Fibroblast of skin of left quadriceps (primary cell): ENCODE measurements at regions not wholly inside any gene's neighbourhood (a gene's known extent, or its start where the extent isn't known, plus 50 kb on each side); places are given as distances from the start of the nearest gene placed in this dataset.
A peak's percentile ranks its signal among the peaks of the same experiment; 100 is the strongest.
"Not testable (repeated sequence)": the region's sequence is repeated elsewhere in the genome, so short reads cannot be mapped to it uniquely, and the experiment has no call there.

Experiments used
- DNase-seq, 2 experiments: peaks; one replicate each; pipeline ENCODE4 v3.0.0-alpha.2; 2013; ENCODE audit warnings: low read depth in 2 of 2

DNA sequence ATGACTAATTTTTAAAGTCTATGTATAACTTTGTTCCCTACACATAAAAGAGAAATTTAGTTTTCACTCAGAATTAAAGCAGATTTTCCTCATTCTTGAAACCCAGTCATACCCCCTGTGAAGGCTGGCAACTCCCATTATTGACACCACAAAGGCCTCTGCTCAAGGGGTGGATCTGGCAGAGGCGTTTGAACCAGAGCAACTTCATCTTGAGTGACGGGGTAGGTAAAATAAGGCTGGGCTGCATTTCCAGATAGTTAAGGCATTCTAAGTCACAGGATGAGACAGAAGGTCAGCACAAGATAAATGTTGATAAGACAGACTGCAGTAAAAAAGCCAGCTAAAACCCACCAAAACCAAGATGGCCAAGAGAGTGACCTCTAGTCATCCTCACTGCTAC, 177.2 kb upstream of the OR13F1 start:
- no peak for DNase-seq

GRCh38 chr9:104329245-104329644, 174.8 kb upstream of the OR13F1 start:
- DNase-seq, result no peak

- DNase-seq, result no peak
Observed at GRCh38 chr9:104330841-104331240, 173.2 kb upstream of the OR13F1 start.

- no peak for DNase-seq
Observed at GRCh38 chr9:104334549-104334948, 169.5 kb upstream of the OR13F1 start.

DNA sequence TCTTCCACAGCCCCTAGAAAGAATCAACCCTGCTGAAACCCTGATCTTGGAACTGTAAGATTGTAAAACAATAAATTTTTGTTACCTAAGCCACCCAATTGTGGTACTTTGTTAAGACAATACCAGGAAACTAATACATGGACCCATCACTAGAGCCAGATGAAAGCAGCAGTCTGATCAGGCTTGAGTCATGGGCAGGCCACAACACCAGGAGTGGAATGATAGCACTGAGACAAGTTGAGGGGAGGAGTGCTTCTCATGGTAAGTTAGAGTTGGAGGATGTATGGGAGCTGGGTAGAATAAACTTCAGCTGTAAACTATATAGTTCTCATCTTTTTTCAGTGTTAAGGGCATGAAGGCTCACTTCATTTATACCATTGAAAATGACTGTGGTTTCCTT, 164.4 kb upstream of the OR13F1 start:
- DNase-seq, result no peak

GRCh38 chr9:104342552-104342951, 161.5 kb upstream of the OR13F1 start:
- DNase-seq, result no peak

- no peak for DNase-seq
Observed at GRCh38 chr9:104345061-104345460, 159.0 kb upstream of the OR13F1 start.

DNA sequence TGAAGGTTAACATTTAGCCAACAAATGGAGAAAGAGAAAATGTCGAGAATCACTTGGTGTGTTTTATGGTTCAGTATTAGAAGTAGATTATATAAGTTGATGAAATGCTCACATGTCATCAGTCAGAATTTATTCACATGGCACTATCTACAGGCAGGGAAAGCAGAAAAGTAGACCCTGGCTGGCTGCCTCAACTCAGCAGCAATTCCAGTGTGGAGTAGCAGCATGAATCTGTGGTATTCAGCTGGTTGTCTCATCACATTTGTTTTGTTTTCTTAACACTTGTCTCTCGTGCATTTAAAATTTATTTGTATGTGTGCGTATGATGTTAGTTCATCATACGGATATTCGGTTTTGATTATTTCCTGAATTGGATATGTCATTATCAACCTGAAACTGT, 153.5 kb upstream of the OR13F1 start:
- DNase-seq, result no peak

- DNase-seq, result no peak
Observed at GRCh38 chr9:104351726-104352125, 152.3 kb upstream of the OR13F1 start.

GRCh38 chr9:104361207-104361606, 142.9 kb upstream of the OR13F1 start:
- DNase-seq, result no peak

- no peak for DNase-seq
Observed at GRCh38 chr9:104362912-104363472, 141.1 kb upstream of the OR13F1 start.

GRCh38 chr9:104367507-104367906, 136.6 kb upstream of the OR13F1 start:
- no peak for DNase-seq

- DNase-seq, result not testable (repeated sequence)
Observed at GRCh38 chr9:104368318-104368717, 135.7 kb upstream of the OR13F1 start.

DNA sequence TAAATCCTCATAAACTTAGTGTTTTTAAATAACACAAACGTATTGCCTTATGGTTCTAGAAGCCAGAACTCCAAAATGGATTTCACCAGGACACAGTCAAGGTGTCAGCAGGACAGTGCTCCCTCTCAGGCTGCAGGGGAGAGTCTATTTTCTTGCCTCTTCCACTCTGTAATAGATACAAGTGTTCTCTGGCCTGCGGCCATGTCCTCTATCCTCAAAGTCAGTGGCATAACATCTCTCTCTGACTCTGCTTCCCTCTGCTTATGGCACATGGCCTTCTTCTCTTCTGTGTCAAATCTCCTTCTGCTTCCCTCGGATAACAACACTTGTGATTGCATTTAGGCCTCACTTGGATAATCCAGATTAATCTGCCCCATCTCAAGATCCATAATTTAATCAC, 129.4 kb upstream of the OR13F1 start:
- DNase-seq, result no peak

GRCh38 chr9:104386013-104386412, 118.0 kb upstream of the OR13F1 start:
- DNase-seq, result no peak

- peak; percentile 10 to 14 for DNase-seq
Observed at GRCh38 chr9:104386425-104387069, 117.5 kb upstream of the OR13F1 start.

- DNase-seq, result no peak
Observed at GRCh38 chr9:104388071-104388470, 116.0 kb upstream of the OR13F1 start.

DNA sequence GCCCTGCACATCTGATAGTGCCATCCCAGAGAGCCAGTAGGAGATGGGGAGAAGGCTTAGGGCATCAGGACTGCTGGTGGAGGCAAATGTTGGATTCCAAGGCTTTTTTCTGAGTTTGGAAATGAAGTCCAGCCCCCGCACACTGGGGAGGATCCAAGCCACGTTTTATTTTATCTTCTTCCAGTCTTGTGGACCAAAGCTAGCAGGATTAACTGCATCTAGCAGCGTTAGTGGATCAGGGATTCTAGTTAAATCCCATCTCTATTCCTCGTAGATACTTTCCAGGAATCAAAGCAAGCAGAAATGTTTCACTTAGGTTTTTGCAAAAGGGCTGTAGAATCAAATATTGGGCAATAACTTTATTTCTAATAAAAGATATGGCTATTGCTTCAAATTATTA, 114.7 kb upstream of the OR13F1 start:
- DNase-seq, result no peak

DNA sequence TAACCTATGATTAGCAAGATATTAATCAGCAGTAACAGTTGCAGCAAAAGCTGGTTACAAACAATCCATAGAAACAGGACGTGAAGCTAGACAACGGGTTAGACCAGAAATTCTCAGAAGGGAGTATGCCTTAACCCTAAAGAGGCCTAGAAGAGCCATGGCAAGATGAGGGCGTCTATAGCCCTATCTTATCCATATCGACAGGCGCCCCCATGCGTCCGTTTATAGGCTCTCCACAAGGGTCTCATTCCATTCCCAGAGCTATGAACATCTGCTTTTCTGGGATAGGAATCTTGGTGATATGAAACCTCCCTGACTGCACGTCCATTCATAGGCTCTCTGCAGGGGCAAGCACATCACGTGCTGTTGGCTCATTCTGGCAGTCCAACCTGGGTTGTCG, 109.2 kb upstream of the OR13F1 start:
- not testable (repeated sequence) for DNase-seq

- no peak for DNase-seq
Observed at GRCh38 chr9:104412238-104412637, 91.8 kb upstream of the OR13F1 start.

GRCh38 chr9:104416470-104416869, 87.6 kb upstream of the OR13F1 start:
- no peak for DNase-seq

GRCh38 chr9:104417296-104417695, 86.8 kb upstream of the OR13F1 start:
- DNase-seq, result no peak

DNA sequence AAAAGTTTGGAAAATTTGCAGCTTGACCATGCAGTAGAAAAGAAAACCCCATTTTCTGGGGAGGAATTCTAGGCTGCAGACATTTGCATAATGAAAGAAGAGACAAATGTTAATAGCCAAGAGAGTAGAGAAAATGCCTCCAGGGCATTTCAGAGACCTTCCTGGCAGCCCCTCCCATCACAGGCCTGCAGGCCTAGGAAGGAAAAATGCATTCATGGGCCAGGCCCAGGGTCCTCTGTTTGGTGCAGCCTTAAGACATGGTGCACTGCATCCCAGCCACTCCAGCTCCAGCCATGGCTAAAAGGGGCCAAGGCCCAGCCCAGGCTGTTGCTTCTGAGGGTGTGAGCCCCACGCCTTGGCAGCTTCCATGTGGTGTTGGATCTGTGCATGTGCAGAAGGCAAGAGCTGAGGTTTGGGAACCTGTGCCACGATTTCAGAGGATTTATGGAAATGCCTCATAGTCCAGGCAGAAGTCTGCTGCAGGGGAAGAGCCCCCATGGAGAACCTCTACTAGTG, 75.0 kb upstream of the OR13F1 start:
- DNase-seq, result no peak

DNA sequence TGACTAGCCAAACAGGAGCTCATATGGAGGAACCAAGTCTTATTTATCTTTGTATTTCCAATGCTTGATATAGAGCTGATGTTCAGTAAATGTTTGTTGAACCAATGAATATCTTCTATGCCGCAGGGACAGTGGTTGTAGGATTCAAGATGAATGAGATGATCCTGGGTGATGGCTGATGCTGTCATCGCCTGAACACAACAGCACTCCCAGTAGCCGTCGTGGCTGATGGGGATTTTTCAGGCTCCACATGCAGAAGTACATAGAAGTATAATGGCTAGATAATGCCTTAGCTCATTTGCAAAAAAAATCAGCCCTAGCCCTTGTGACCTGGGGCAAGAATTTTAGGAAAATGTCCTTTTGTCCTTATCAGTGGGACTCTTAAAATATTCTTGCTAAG, 69.0 kb upstream of the OR13F1 start:
- no peak for DNase-seq
